GM12878 (cell line): ENCODE measurements at regions not wholly inside any gene's neighbourhood (a gene's known extent, or its start where the extent isn't known, plus 50 kb on each side); places are given as distances from the start of the nearest gene placed in this dataset.
A peak's percentile ranks its signal among the peaks of the same experiment; 100 is the strongest.

Source experiments
- ATAC-seq: fragments of 200-7000 bp; cut with Tn5 transposase; 3 replicates; pipeline ENCODE4 v1.9.1; 2020; ENCODE audit warnings: mild to moderate bottlenecking, moderate library complexity
- BruUV-seq: library from RNA; stranded (reverse); fragments of 400-500 nt; replicated peaks from 2 replicates; lab custom pipeline; 2021; lab: Mats Ljungman, UMichigan
- CTCF ChIA-PET: fragments of 300-600 bp; sonication (Branson Sonifier 250); formaldehyde crosslinking; extraction: SDS; loops from one replicate; lab custom pipeline; 2021; ENCODE audit warnings: inconsistent platforms; lab: Yijun Ruan, JAX
- POLR2A ChIA-PET: fragments of 350-600 bp; formaldehyde crosslinking; extraction: SDS; loops from one replicate; lab custom pipeline; 2021; ENCODE audit warnings: inconsistent platforms; lab: Charles Lee
- RAD21 ChIA-PET: fragments of 300-600 bp; sonication (Branson Sonifier 250); formaldehyde crosslinking; loops from one replicate; lab custom pipeline; 2023; ENCODE audit warnings: antibody characterized with exemption; ENCODE audit not compliant: unreplicated experiment; lab: Charles Lee
- SMC1A ChIA-PET: fragments of 300-600 bp; sonication (Branson Sonifier 250); formaldehyde crosslinking; loops from one replicate; lab custom pipeline; 2023; ENCODE audit not compliant: unreplicated experiment, uncharacterized antibody; lab: Charles Lee
- DNase-seq: peaks from one replicate; pipeline ENCODE4 v3.0.0-alpha.2; 2011; ENCODE audit warnings: low read depth, low spot score
- FAIRE-seq: peaks from 3 replicates; lab custom pipeline; 2011; peaks lifted over from hg19 to GRCh38; lab: Jason Lieb, UNC
- H2AFZ ChIP-seq: 2 replicates; pipeline ENCODE4 v1.6.0; 2011; ENCODE audit warnings: low read depth, low read length, control low read depth; ENCODE audit not compliant: control insufficient read depth
- H3K27ac ChIP-seq: 2 replicates; pipeline ENCODE4 v1.5.1; 2011; ENCODE audit warnings: control low read depth; ENCODE audit not compliant: control insufficient read depth, insufficient read depth
- H3K27me3 ChIP-seq, 2 experiments: replicated peaks in 1 of 2; 2 replicates each; pipeline versions ENCODE4 v1.6.0 to v1.6.1; 2011; ENCODE audit warnings: low read length in 1 of 2; ENCODE audit not compliant: control insufficient read depth in 2 of 2, insufficient read depth in 2 of 2
- H3K36me3 ChIP-seq, 2 experiments: 2 replicates each; pipeline ENCODE4 v1.5.1; 2011; ENCODE audit warnings: low read length in 1 of 2; ENCODE audit not compliant: control insufficient read depth in 2 of 2, insufficient read depth in 2 of 2
- H3K4me1 ChIP-seq: 2 replicates; pipeline ENCODE4 v1.6.1; 2011; ENCODE audit warnings: mild to moderate bottlenecking, low read length, moderate library complexity, mixed read lengths; ENCODE audit not compliant: control insufficient read depth, insufficient read depth
- H3K4me2 ChIP-seq: 2 replicates; pipeline ENCODE4 v1.6.0; 2011; ENCODE audit warnings: control low read depth; ENCODE audit not compliant: control insufficient read depth, insufficient read depth
- H3K4me3 ChIP-seq: fragments of 200-600 bp; sonication (generic); 2 replicates; pipeline ENCODE4 v1.5.1; 2016
- H3K79me2 ChIP-seq: 2 replicates; pipeline ENCODE4 v1.6.0; 2011; ENCODE audit warnings: low read length; ENCODE audit not compliant: control insufficient read depth, insufficient read depth
- H3K9ac ChIP-seq: 2 replicates; pipeline ENCODE4 v1.8.0; 2011; ENCODE audit warnings: low read length, control low read depth, mixed read lengths; ENCODE audit not compliant: control insufficient read depth, insufficient read depth
- H3K9me3 ChIP-seq: replicated peaks from 3 replicates; pipeline ENCODE4 v1.5.1; 2011; ENCODE audit warnings: mild to moderate bottlenecking, low read length; ENCODE audit not compliant: control insufficient read depth, insufficient read depth
- H4K20me1 ChIP-seq: 2 replicates; pipeline ENCODE4 v1.6.0; 2011; ENCODE audit not compliant: control insufficient read depth, insufficient read depth
- ATF2 ChIP-seq: IDR thresholded peaks from 2 replicates; pipeline ENCODE4 v1.6.1; 2012; ENCODE audit warnings: low read length, inconsistent platforms
- IKZF1 ChIP-seq: fragments of 450-650 bp; conservative IDR thresholded peaks from 2 replicates; pipeline ENCODE4 v1.6.1; 2017; ENCODE audit warnings: antibody characterized with exemption, mild to moderate bottlenecking
- IKZF2 ChIP-seq, 2 experiments: fragments of 450-650 bp; IDR thresholded peaks; 2 replicates each; pipeline ENCODE4 v1.6.1; 2017; ENCODE audit warnings: mild to moderate bottlenecking in 2 of 2, moderate library complexity in 2 of 2
- RELB ChIP-seq: fragments of 450-650 bp; IDR thresholded peaks from 2 replicates; pipeline ENCODE4 v1.6.1; 2017; ENCODE audit warnings: low read depth, mild to moderate bottlenecking, moderate library complexity
- WGBS: methylation state at CpG from one replicate; pipeline ENCODE4 v1.1.6; 2016; ENCODE audit warnings: low lambda C conversion rate; ENCODE audit not compliant: insufficient replicate concordance, insufficient coverage; ENCODE audit errors: missing lambda C conversion rate; 5-methylcytosine and 5-hydroxymethylcytosine counted together
- in situ Hi-C: fragments of 300-500 bp; cut with MboI; formaldehyde crosslinking; loops from 9 replicates; pipeline ENCODE4 v1.14.3; 2018; ENCODE audit warnings: mixed read lengths
- intact Hi-C: fragments of 100-400 bp; cut with micrococcal nuclease; formaldehyde crosslinking; loops from one replicate; pipeline ENCODE4 v1.14.2; 2022; ENCODE audit not compliant: unreplicated experiment

GRCh38 chr2:7432436-7432835 lies 515.2 kb downstream of the RNF144A start:
- ATAC-seq (no peak), DNase-seq (no peak), FAIRE-seq (no peak)
- TF ChIP-seq IKZF2 (IDR thresholded peaks at IDR 0.05), result peak; percentile 32 to 49; a peak in 2 of 4 replicates
- 0 out of 2 replicates have a peak, but pooled peaks have one; percentile 17 for TF ChIP-seq RELB
- no peak for TF ChIP-seq ATF2
- TF ChIP-seq IKZF1, result 0 out of 2 replicates have a peak, but pooled peaks have one; percentile 31
- H3K27me3 ChIP-seq, result peaks cover 0 to 15% of the 10 kb centered on the region in 2 experiments; a peak in 3 of 4 replicates
- ChIA-PET CTCF (no interaction called here), RAD21 (interaction anchor here (1.7 kb wide), 1 partner anchor 293 kb away, joined by 4 read pairs; no protein-coding TSS in a partner anchor), POLR2A (no interaction called here), SMC1A (interaction anchor here (0.9 to 2.1 kb wide), 5 partner anchors 12 to 236 kb away, joined by 3 to 5 read pairs (median 5); no protein-coding TSS in a partner anchor)
- H4K20me1 ChIP-seq, result no peaks in the 10 kb centered on the region; the same call in 1 of the 2 replicates
- WGBS, result 58% methylated on average over 4 of the region's 4 CpGs
- no peak overlapping the region for H2AFZ ChIP-seq
- intact Hi-C loops, result loop anchor here (5.0 to 10.0 kb wide), 3 partner anchors 395 to 1082 kb away; no protein-coding TSS in a partner anchor
- H3K4me3 ChIP-seq, result no peak overlapping the region
- H3K9ac ChIP-seq, result no peak overlapping the region
- no peaks in the 10 kb centered on the region for H3K36me3 ChIP-seq
- H3K27ac ChIP-seq, result no peak overlapping the region
- H3K79me2 ChIP-seq, result no peaks in the 10 kb centered on the region
- BruUV-seq, result no TSS peak
- H3K4me2 ChIP-seq, result no peak overlapping the region
- H3K9me3 ChIP-seq, result peaks cover 3% of the 10 kb centered on the region; the same call in 1 of the 3 replicates
- peaks cover 15% of the 10 kb centered on the region; the same call in 1 of the 2 replicates for H3K4me1 ChIP-seq
- in situ Hi-C loops, result no loop called here
